HepG2 (cell line): ENCODE measurements at regions not wholly inside any gene's neighbourhood (a gene's known extent, or its start where the extent isn't known, plus 50 kb on each side); places are given as distances from the start of the nearest gene placed in this dataset.

ENCODE experiments used
- ATAC-seq: fragments of 200-7000 bp; cut with Tn5 transposase; 3 replicates; pipeline ENCODE4 v1.9.1; 2020; ENCODE audit warnings: mild to moderate bottlenecking, moderate library complexity
- BruUV-seq: library from RNA; stranded (reverse); fragments of 400-500 nt; replicated peaks from 2 replicates; lab custom pipeline; 2021; lab: Mats Ljungman, UMichigan
- CTCF ChIA-PET: fragments of 300-600 bp; formaldehyde crosslinking; extraction: SDS; loops from one replicate; lab custom pipeline; 2021; ENCODE audit warnings: low total read pairs, inconsistent platforms, low intra/inter-chr PET ratio; lab: Yijun Ruan, JAX
- POLR2A ChIA-PET: fragments of 350-600 bp; sonication (Branson Sonifier 250); formaldehyde crosslinking; loops from one replicate; lab custom pipeline; 2020; ENCODE audit warnings: antibody characterized with exemption, inconsistent platforms; lab: Yijun Ruan, JAX
- DNase-seq: peaks from one replicate; pipeline ENCODE4 v3.0.0-alpha.2; 2015; ENCODE audit warnings: low spot score
- FAIRE-seq: peaks from 3 replicates; lab custom pipeline; 2011; peaks lifted over from hg19 to GRCh38; lab: Jason Lieb, UNC
- H2AFZ ChIP-seq: one replicate; pipeline ENCODE4 v1.6.1; 2011; ENCODE audit warnings: low read length, inconsistent platforms
- H3K27ac ChIP-seq: fragments of 300-600 bp; 3 replicates; pipeline ENCODE4 v1.8.0; 2011; ENCODE audit warnings: mixed run types, mild to moderate bottlenecking, mixed read lengths, low read length, inconsistent platforms; ENCODE audit not compliant: insufficient read depth; ENCODE audit errors: extremely low read length
- H3K27me3 ChIP-seq, 2 experiments: fragments of 200-600 bp in 1 of 2; 2 replicates in 1 of 2; 3 replicates in 1 of 2; pipeline versions ENCODE4 v1.6.0 to v1.8.0; 2011; ENCODE audit warnings: low read length in 2 of 2, mild to moderate bottlenecking in 2 of 2, moderate library complexity in 2 of 2, inconsistent platforms in 1 of 2; ENCODE audit not compliant: insufficient read depth in 2 of 2, control insufficient read depth in 1 of 2
- H3K36me3 ChIP-seq, 2 experiments: fragments of 200-600 bp in 1 of 2; replicated peaks in 1 of 2; 2 replicates in 1 of 2; 3 replicates in 1 of 2; pipeline versions ENCODE4 v1.5.1 to v1.8.0; 2011; ENCODE audit warnings: low read length in 2 of 2, inconsistent platforms in 1 of 2; ENCODE audit not compliant: insufficient read depth in 2 of 2, control insufficient read depth in 1 of 2
- H3K4me1 ChIP-seq: 2 replicates; pipeline ENCODE4 v1.5.1; 2012; ENCODE audit warnings: low read length, inconsistent platforms; ENCODE audit not compliant: insufficient read depth
- H3K4me2 ChIP-seq: 2 replicates; pipeline ENCODE4 v1.6.0; 2011; ENCODE audit warnings: low read depth, low read length, inconsistent platforms
- H3K4me3 ChIP-seq, 3 experiments: fragments of 200-600 bp in 1 of 3; sonication (generic), shearing (Covaris generic) in 1 of 3; replicated peaks in 1 of 3; 2 replicates each; pipeline ENCODE4 v1.5.1; 2011 to 2016; ENCODE audit warnings: low read length in 3 of 3, inconsistent platforms in 2 of 3, low read depth in 2 of 3, mild to moderate bottlenecking in 2 of 3, control low read depth in 1 of 3, mixed read lengths in 1 of 3; ENCODE audit not compliant: insufficient read depth in 1 of 3
- H3K79me2 ChIP-seq: one replicate; pipeline ENCODE4 v1.6.1; 2011; ENCODE audit warnings: low read length, inconsistent platforms; ENCODE audit not compliant: insufficient read depth
- H3K9ac ChIP-seq: 2 replicates; pipeline ENCODE4 v1.6.0; 2011; ENCODE audit warnings: mild to moderate bottlenecking, low read depth, low read length, inconsistent platforms; ENCODE audit not compliant: insufficient read depth
- H3K9me3 ChIP-seq: 2 replicates; pipeline ENCODE4 v1.5.1; 2012; ENCODE audit warnings: mild to moderate bottlenecking, low read length
- H4K20me1 ChIP-seq: 2 replicates; pipeline ENCODE4 v1.6.0; 2011; ENCODE audit warnings: inconsistent platforms, mild to moderate bottlenecking, low read length, moderate library complexity; ENCODE audit not compliant: insufficient read depth
- FOXO1 ChIP-seq: sonication (generic); formaldehyde crosslinking; IDR thresholded peaks from 2 replicates; pipeline ENCODE4 v1.4.0; 2020; ENCODE audit warnings: missing genetic modification reagents
- POLR2AphosphoS2 ChIP-seq: IDR thresholded peaks from 2 replicates; pipeline ENCODE4 v1.6.1; 2011; ENCODE audit warnings: low read depth, low read length, improper control_type of control experiment
- RCOR2 ChIP-seq: IDR thresholded peaks from 2 replicates; pipeline ENCODE4 v1.6.1; 2016; ENCODE audit warnings: missing biosample characterization, missing genetic modification reagents
- ZNF577 ChIP-seq: sonication (generic); formaldehyde crosslinking; IDR thresholded peaks from 2 replicates; pipeline ENCODE4 v1.4.0; 2020; ENCODE audit warnings: mild to moderate bottlenecking, low read depth, missing genetic modification reagents, borderline replicate concordance
- WGBS: methylation state at CpG from one replicate; pipeline ENCODE4 v1.1.6; 2017; ENCODE audit warnings: low lambda C conversion rate; 5-methylcytosine and 5-hydroxymethylcytosine counted together
- in situ Hi-C: cut with HindIII; loops from 2 replicates; pipeline ENCODE4 v1.10.0; 2017; ENCODE audit warnings: low pct_unique_long_range_greater_than_20kb; ENCODE audit not compliant: extremely low pct_ligation_motif_present
- intact Hi-C: fragments of 100-400 bp; cut with micrococcal nuclease; formaldehyde crosslinking; loops from one replicate; pipeline ENCODE4 v1.10.0; 2022; ENCODE audit not compliant: unreplicated experiment
- TF ChIP-seq, protein P1 (sequence below): sonication (generic); formaldehyde crosslinking; IDR thresholded peaks from 2 replicates; pipeline ENCODE4 v1.5.1; 2020; ENCODE audit warnings: mild to moderate bottlenecking, missing genetic modification reagents, moderate library complexity

DNA sequence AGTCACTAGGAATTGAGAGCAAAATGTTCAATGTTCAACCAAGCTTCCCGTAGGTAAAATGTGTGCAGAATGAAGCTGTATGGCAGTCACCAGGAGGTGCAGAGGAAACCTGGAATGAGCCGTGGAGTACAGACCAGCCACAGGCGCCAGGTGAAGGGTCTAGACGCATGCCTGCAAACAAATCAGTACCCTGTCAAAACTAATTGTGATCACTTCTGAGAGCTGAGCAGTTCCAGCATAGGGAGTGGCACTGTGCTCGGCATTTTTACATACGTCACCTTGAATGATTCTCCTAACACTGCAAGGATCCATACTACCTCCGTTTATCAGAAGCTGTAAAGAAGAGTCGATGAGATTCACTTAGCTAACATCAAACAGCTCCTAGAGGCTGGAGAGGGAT is 346.1 kb upstream of the ID2 start:
- peaks cover 0 to 10% of the 10 kb centered on the region in 2 experiments; a peak in 1 of 5 replicates for H3K27me3 ChIP-seq
- POLR2A ChIA-PET = no interaction called here
- H3K4me2 ChIP-seq = no peak overlapping the region
- H3K4me1 ChIP-seq = peaks cover 10% of the 10 kb centered on the region; the same call in 1 of the 2 replicates
- no peaks in the 10 kb centered on the region for H3K9me3 ChIP-seq
- DNase-seq (no peak), ATAC-seq (no peak), FAIRE-seq (no peak)
- 78% methylated on average over 8 of the region's 8 CpGs for whole genome bisulfite sequencing
- CTCF ChIA-PET = no interaction called here
- H3K9ac ChIP-seq = no peak overlapping the region
- H3K4me3 ChIP-seq = no peak overlapping the region
- no peaks in the 10 kb centered on the region for H4K20me1 ChIP-seq
- H3K27ac ChIP-seq = no peak overlapping the region
- in situ Hi-C loops (no loop called here), intact Hi-C loops (no loop called here)
- no TSS peak for BruUV-seq
- no peak for TF ChIP-seq RCOR2 (CRISPR knock-in tag)
- no peak for TF ChIP-seq ZNF577 (CRISPR knock-in tag)
- no peak for TF ChIP-seq FOXO1
- TF ChIP-seq, protein P1, sequence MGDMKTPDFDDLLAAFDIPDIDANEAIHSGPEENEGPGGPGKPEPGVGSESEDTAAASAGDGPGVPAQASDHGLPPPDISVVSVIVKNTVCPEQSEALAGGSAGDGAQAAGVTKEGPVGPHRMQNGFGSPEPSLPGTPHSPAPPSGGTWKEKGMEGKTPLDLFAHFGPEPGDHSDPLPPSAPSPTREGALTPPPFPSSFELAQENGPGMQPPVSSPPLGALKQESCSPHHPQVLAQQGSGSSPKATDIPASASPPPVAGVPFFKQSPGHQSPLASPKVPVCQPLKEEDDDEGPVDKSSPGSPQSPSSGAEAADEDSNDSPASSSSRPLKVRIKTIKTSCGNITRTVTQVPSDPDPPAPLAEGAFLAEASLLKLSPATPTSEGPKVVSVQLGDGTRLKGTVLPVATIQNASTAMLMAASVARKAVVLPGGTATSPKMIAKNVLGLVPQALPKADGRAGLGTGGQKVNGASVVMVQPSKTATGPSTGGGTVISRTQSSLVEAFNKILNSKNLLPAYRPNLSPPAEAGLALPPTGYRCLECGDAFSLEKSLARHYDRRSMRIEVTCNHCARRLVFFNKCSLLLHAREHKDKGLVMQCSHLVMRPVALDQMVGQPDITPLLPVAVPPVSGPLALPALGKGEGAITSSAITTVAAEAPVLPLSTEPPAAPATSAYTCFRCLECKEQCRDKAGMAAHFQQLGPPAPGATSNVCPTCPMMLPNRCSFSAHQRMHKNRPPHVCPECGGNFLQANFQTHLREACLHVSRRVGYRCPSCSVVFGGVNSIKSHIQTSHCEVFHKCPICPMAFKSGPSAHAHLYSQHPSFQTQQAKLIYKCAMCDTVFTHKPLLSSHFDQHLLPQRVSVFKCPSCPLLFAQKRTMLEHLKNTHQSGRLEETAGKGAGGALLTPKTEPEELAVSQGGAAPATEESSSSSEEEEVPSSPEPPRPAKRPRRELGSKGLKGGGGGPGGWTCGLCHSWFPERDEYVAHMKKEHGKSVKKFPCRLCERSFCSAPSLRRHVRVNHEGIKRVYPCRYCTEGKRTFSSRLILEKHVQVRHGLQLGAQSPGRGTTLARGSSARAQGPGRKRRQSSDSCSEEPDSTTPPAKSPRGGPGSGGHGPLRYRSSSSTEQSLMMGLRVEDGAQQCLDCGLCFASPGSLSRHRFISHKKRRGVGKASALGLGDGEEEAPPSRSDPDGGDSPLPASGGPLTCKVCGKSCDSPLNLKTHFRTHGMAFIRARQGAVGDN (CRISPR knock-in tag) = no peak
- no peak for TF ChIP-seq POLR2AphosphoS2
- no peaks in the 10 kb centered on the region for H3K79me2 ChIP-seq
- H2AFZ ChIP-seq = no peak overlapping the region
- no peaks in the 10 kb centered on the region for H3K36me3 ChIP-seq
